ENCODE measurements at regions not wholly inside any gene's neighbourhood (a gene's known extent, or its start where the extent isn't known, plus 50 kb on each side); places are given as distances from the start of the nearest gene placed in this dataset.
"Not testable (repeated sequence)": the region's sequence is repeated elsewhere in the genome, so short reads cannot be mapped to it uniquely, and the experiment has no call there.

- Mint-ChIP-seq H3K4me3 (no peak overlapping the region), H3K27ac (no peak overlapping the region), H3K4me1 (no peaks in the 10 kb centered on the region), H3K36me3 (no peaks in the 10 kb centered on the region), H3K9me3 (no peaks in the 10 kb centered on the region), H3K27me3 (no peaks in the 10 kb centered on the region)
- ATAC-seq: no peak
Observed at GRCh38 chr6:79404261-79404660, 133.0 kb downstream of the LCA5 start.

- Mint-ChIP-seq H3K27me3 (no peaks in the 10 kb centered on the region), H3K9me3 (no peaks in the 10 kb centered on the region), H3K36me3 (no peaks in the 10 kb centered on the region), H3K4me3 (no peak overlapping the region), H3K27ac (no peak overlapping the region), H3K4me1 (no peaks in the 10 kb centered on the region)
- no peak for ATAC-seq
Observed at GRCh38 chr6:79403563-79403962, 133.7 kb downstream of the LCA5 start.

- H3K9me3 Mint-ChIP-seq: peaks cover 3% of the 10 kb centered on the region
- no peaks in the 10 kb centered on the region for H3K4me1 Mint-ChIP-seq
- ATAC-seq: no peak
- no peak overlapping the region for H3K27ac Mint-ChIP-seq
- H3K27me3 Mint-ChIP-seq: no peaks in the 10 kb centered on the region
- no peaks in the 10 kb centered on the region for H3K36me3 Mint-ChIP-seq
- H3K4me3 Mint-ChIP-seq: no peak overlapping the region
Observed at GRCh38 chr6:79403086-79403485, 134.1 kb downstream of the LCA5 start.

GRCh38 chr6:79399499-79399898, 137.7 kb downstream of the LCA5 start:
- no peak overlapping the region for H3K27ac Mint-ChIP-seq
- H3K27me3 Mint-ChIP-seq: no peaks in the 10 kb centered on the region

GRCh38 chr6:79398617-79399016, 138.6 kb downstream of the LCA5 start:
- H3K4me3 Mint-ChIP-seq, H3K36me3 Mint-ChIP-seq, H3K27ac Mint-ChIP-seq, H3K4me1 Mint-ChIP-seq, H3K9me3 Mint-ChIP-seq, ATAC-seq, H3K27me3 Mint-ChIP-seq: not testable (repeated sequence)

More at GRCh38 chr6:79399499-79399898, 137.7 kb downstream of the LCA5 start:
- ATAC-seq: no peak
- Mint-ChIP-seq H3K4me1 (no peaks in the 10 kb centered on the region), H3K36me3 (no peaks in the 10 kb centered on the region), H3K4me3 (no peak overlapping the region), H3K9me3 (peaks cover 3% of the 10 kb centered on the region)

- no peak for ATAC-seq
- Mint-ChIP-seq H3K4me1 (no peaks in the 10 kb centered on the region), H3K27ac (no peak overlapping the region), H3K4me3 (no peak overlapping the region), H3K36me3 (no peaks in the 10 kb centered on the region), H3K9me3 (peaks cover 7% of the 10 kb centered on the region), H3K27me3 (no peaks in the 10 kb centered on the region)
Observed at GRCh38 chr6:79396625-79397024, 140.6 kb downstream of the LCA5 start.

GRCh38 chr6:79394690-79395089, 142.5 kb downstream of the LCA5 start:
- no peaks in the 10 kb centered on the region for H3K4me1 Mint-ChIP-seq
- ATAC-seq: no peak
- H3K36me3 Mint-ChIP-seq: no peaks in the 10 kb centered on the region
- H3K27ac Mint-ChIP-seq: no peak overlapping the region
- peaks cover 7% of the 10 kb centered on the region for H3K9me3 Mint-ChIP-seq
- H3K4me3 Mint-ChIP-seq: no peak overlapping the region
- no peaks in the 10 kb centered on the region for H3K27me3 Mint-ChIP-seq

- no peak for ATAC-seq
- Mint-ChIP-seq H3K27ac (no peak overlapping the region), H3K9me3 (peaks cover 5% of the 10 kb centered on the region), H3K4me3 (no peak overlapping the region), H3K27me3 (no peaks in the 10 kb centered on the region), H3K4me1 (no peaks in the 10 kb centered on the region), H3K36me3 (no peaks in the 10 kb centered on the region)
Observed at GRCh38 chr6:79392094-79392493, 145.1 kb downstream of the LCA5 start.

- Mint-ChIP-seq H3K9me3 (peaks cover 7% of the 10 kb centered on the region), H3K36me3 (no peaks in the 10 kb centered on the region), H3K27me3 (no peaks in the 10 kb centered on the region), H3K27ac (no peak overlapping the region), H3K4me3 (no peak overlapping the region), H3K4me1 (no peaks in the 10 kb centered on the region)
- ATAC-seq: no peak
Observed at GRCh38 chr6:79391480-79391879, 145.8 kb downstream of the LCA5 start.

- no peak for ATAC-seq
- H3K27ac Mint-ChIP-seq: no peak overlapping the region
- H3K4me3 Mint-ChIP-seq: no peak overlapping the region
- peaks cover 3% of the 10 kb centered on the region for H3K9me3 Mint-ChIP-seq
- no peaks in the 10 kb centered on the region for H3K36me3 Mint-ChIP-seq
- no peaks in the 10 kb centered on the region for H3K27me3 Mint-ChIP-seq
- no peaks in the 10 kb centered on the region for H3K4me1 Mint-ChIP-seq
Observed at GRCh38 chr6:79385893-79386292, 151.3 kb downstream of the LCA5 start.

- Mint-ChIP-seq H3K4me1 (no peaks in the 10 kb centered on the region), H3K27ac (no peak overlapping the region), H3K36me3 (no peaks in the 10 kb centered on the region), H3K9me3 (peaks cover 3% of the 10 kb centered on the region), H3K27me3 (no peaks in the 10 kb centered on the region), H3K4me3 (no peak overlapping the region)
- ATAC-seq: no peak
Observed at GRCh38 chr6:79385333-79385732, 150.9 kb upstream of the HMGN3 start.

GRCh38 chr6:79384845-79385244, 150.4 kb upstream of the HMGN3 start:
- Mint-ChIP-seq H3K36me3 (no peaks in the 10 kb centered on the region), H3K4me1 (no peaks in the 10 kb centered on the region), H3K27me3 (no peaks in the 10 kb centered on the region), H3K27ac (no peak overlapping the region), H3K4me3 (no peak overlapping the region), H3K9me3 (peaks cover 3% of the 10 kb centered on the region)
- ATAC-seq: no peak

GRCh38 chr6:79378957-79379356, 144.5 kb upstream of the HMGN3 start:
- no peaks in the 10 kb centered on the region for H3K4me1 Mint-ChIP-seq
- no peak overlapping the region for H3K27ac Mint-ChIP-seq
- ATAC-seq: no peak
- no peaks in the 10 kb centered on the region for H3K27me3 Mint-ChIP-seq
- no peaks in the 10 kb centered on the region for H3K9me3 Mint-ChIP-seq
- no peak overlapping the region for H3K4me3 Mint-ChIP-seq
- no peaks in the 10 kb centered on the region for H3K36me3 Mint-ChIP-seq

GRCh38 chr6:79377888-79378348, 143.4 kb upstream of the HMGN3 start:
- no peaks in the 10 kb centered on the region for H3K9me3 Mint-ChIP-seq
- H3K36me3 Mint-ChIP-seq: no peaks in the 10 kb centered on the region
- ATAC-seq: no peak
- H3K4me3 Mint-ChIP-seq: no peak overlapping the region
- H3K4me1 Mint-ChIP-seq: no peaks in the 10 kb centered on the region
- no peak overlapping the region for H3K27ac Mint-ChIP-seq
- no peaks in the 10 kb centered on the region for H3K27me3 Mint-ChIP-seq

- Mint-ChIP-seq H3K4me1 (no peaks in the 10 kb centered on the region), H3K27me3 (no peaks in the 10 kb centered on the region), H3K27ac (no peak overlapping the region), H3K36me3 (no peaks in the 10 kb centered on the region), H3K4me3 (no peak overlapping the region), H3K9me3 (no peaks in the 10 kb centered on the region)
- ATAC-seq: no peak
Observed at GRCh38 chr6:79377047-79377446, 142.6 kb upstream of the HMGN3 start.

GRCh38 chr6:79375635-79376337, 141.3 kb upstream of the HMGN3 start:
- no peaks in the 10 kb centered on the region for H3K9me3 Mint-ChIP-seq
- no peak overlapping the region for H3K27ac Mint-ChIP-seq
- no peak for ATAC-seq

More at GRCh38 chr6:79375635-79376337, 141.3 kb upstream of the HMGN3 start:
- Mint-ChIP-seq H3K36me3 (no peaks in the 10 kb centered on the region), H3K4me3 (no peak overlapping the region), H3K4me1 (no peaks in the 10 kb centered on the region), H3K27me3 (no peaks in the 10 kb centered on the region)

Measured in stimulated activated memory B cell treated with anti-CD40 and anti-IgM and Interleukin-4, amounts not matched to agents 10 μg/mL and 1 μg/mL and 100 μg/mL, for 72 hours (primary cell).